Activated naive CD4-positive, alpha-beta T cell treated with anti-CD3 and anti-CD28 coated beads, Interleukin-2, amount 10 ng/mL, durations not matched to agents 7 days and 5 days (primary cell): ENCODE measurements at regions not wholly inside any gene's neighbourhood (a gene's known extent, or its start where the extent isn't known, plus 50 kb on each side); places are given as distances from the start of the nearest gene placed in this dataset.

Experiments used
- CTCF ChIA-PET: fragments of 350-600 bp; sonication (Branson Sonifier 250); formaldehyde crosslinking; loops from one replicate; lab custom pipeline; 2021; ENCODE audit warnings: antibody characterized with exemption; lab: Charles Lee
- DNase-seq: peaks from one replicate; pipeline ENCODE4 v3.0.0-alpha.2; 2020
- H3K27ac Mint-ChIP-seq: one replicate; pipeline ENCODE4 v1.8.0; 2021; ENCODE audit warnings: mild to moderate bottlenecking, moderate library complexity, mixed read lengths
- H3K27me3 Mint-ChIP-seq: one replicate; pipeline ENCODE4 v1.8.0; 2021; ENCODE audit warnings: mild to moderate bottlenecking, mixed read lengths
- H3K36me3 Mint-ChIP-seq: one replicate; pipeline ENCODE4 v1.8.0; 2021; ENCODE audit warnings: mixed read lengths
- H3K4me1 Mint-ChIP-seq: one replicate; pipeline ENCODE4 v1.8.0; 2021; ENCODE audit warnings: mixed read lengths
- H3K4me3 Mint-ChIP-seq: one replicate; pipeline ENCODE4 v1.8.0; 2021; ENCODE audit warnings: mild to moderate bottlenecking, moderate library complexity, mixed read lengths
- H3K9me3 Mint-ChIP-seq: one replicate; pipeline ENCODE4 v1.8.0; 2021; ENCODE audit warnings: mixed read lengths

GRCh38 chr2:205937211-205937610 lies 148.8 kb downstream of the INO80D start:
- H3K27ac Mint-ChIP-seq = no peak overlapping the region
- no peaks in the 10 kb centered on the region for H3K9me3 Mint-ChIP-seq
- no peak overlapping the region for H3K4me3 Mint-ChIP-seq
- no peak for DNase-seq
- no peaks in the 10 kb centered on the region for H3K36me3 Mint-ChIP-seq
- CTCF ChIA-PET = interaction anchor here (1.5 kb wide), 1 partner anchor 8 kb away, joined by 4 read pairs; no protein-coding TSS in a partner anchor
- H3K27me3 Mint-ChIP-seq = peaks cover 7% of the 10 kb centered on the region
- H3K4me1 Mint-ChIP-seq = no peaks in the 10 kb centered on the region

GRCh38 chr2:205936446-205936845 lies 149.5 kb downstream of the INO80D start:
- DNase-seq = no peak
- Mint-ChIP-seq H3K36me3 (no peaks in the 10 kb centered on the region), H3K27ac (no peak overlapping the region), H3K27me3 (peaks cover 7% of the 10 kb centered on the region), H3K9me3 (no peaks in the 10 kb centered on the region), H3K4me3 (no peak overlapping the region), H3K4me1 (no peaks in the 10 kb centered on the region)
- CTCF ChIA-PET = interaction anchor here (1.3 to 1.5 kb wide), 3 partner anchors 9 to 11 kb away, joined by 3 to 6 read pairs (median 4); no protein-coding TSS in a partner anchor

- Mint-ChIP-seq H3K27me3 (peaks cover 7% of the 10 kb centered on the region), H3K27ac (no peak overlapping the region), H3K36me3 (no peaks in the 10 kb centered on the region), H3K4me1 (no peaks in the 10 kb centered on the region), H3K9me3 (no peaks in the 10 kb centered on the region), H3K4me3 (no peak overlapping the region)
- CTCF ChIA-PET = interaction anchor here (1.0 kb wide), 1 partner anchor 8 kb away, joined by 4 read pairs; no protein-coding TSS in a partner anchor
- no peak for DNase-seq
Observed at GRCh38 chr2:205934443-205934842, 151.5 kb downstream of the INO80D start.

GRCh38 chr2:205932861-205933260 lies 153.1 kb downstream of the INO80D start:
- no peaks in the 10 kb centered on the region for H3K36me3 Mint-ChIP-seq
- H3K27me3 Mint-ChIP-seq = peaks cover 12% of the 10 kb centered on the region
- no peak overlapping the region for H3K4me3 Mint-ChIP-seq
- CTCF ChIA-PET = interaction anchor here (0.7 kb wide), 1 partner anchor 823 kb away, joined by 3 read pairs; no protein-coding TSS in a partner anchor
- DNase-seq = no peak
- no peaks in the 10 kb centered on the region for H3K9me3 Mint-ChIP-seq
- H3K4me1 Mint-ChIP-seq = no peaks in the 10 kb centered on the region
- no peak overlapping the region for H3K27ac Mint-ChIP-seq

GRCh38 chr2:205931388-205931787 lies 154.6 kb downstream of the INO80D start:
- Mint-ChIP-seq H3K27ac (no peak overlapping the region), H3K36me3 (no peaks in the 10 kb centered on the region), H3K4me3 (no peak overlapping the region), H3K4me1 (peaks cover 2% of the 10 kb centered on the region), H3K27me3 (peaks cover 22% of the 10 kb centered on the region), H3K9me3 (no peaks in the 10 kb centered on the region)
- CTCF ChIA-PET = interaction anchor here (1.1 kb wide), 1 partner anchor 252 kb away, joined by 3 read pairs; no protein-coding TSS in a partner anchor
- DNase-seq = no peak

- no peak overlapping the region for H3K4me3 Mint-ChIP-seq
- no peaks in the 10 kb centered on the region for H3K9me3 Mint-ChIP-seq
- no peak for DNase-seq
- CTCF ChIA-PET = interaction anchor here (1.1 to 2.1 kb wide), 2 partner anchors 18 to 251 kb away, joined by 3 to 7 read pairs; no protein-coding TSS in a partner anchor
- peaks cover 33% of the 10 kb centered on the region for H3K27me3 Mint-ChIP-seq
- peaks cover 6% of the 10 kb centered on the region for H3K4me1 Mint-ChIP-seq
- no peak overlapping the region for H3K27ac Mint-ChIP-seq
- H3K36me3 Mint-ChIP-seq = no peaks in the 10 kb centered on the region
Observed at GRCh38 chr2:205930209-205930608, 155.8 kb downstream of the INO80D start.

GRCh38 chr2:205929246-205929942 lies 156.6 kb downstream of the INO80D start:
- no peaks in the 10 kb centered on the region for H3K36me3 Mint-ChIP-seq
- no peak overlapping the region for H3K4me3 Mint-ChIP-seq
- peaks cover 42% of the 10 kb centered on the region for H3K27me3 Mint-ChIP-seq
- CTCF ChIA-PET = interaction anchor here (0.9 to 2.1 kb wide), 2 partner anchors 9 to 19 kb away, joined by 3 to 7 read pairs; no protein-coding TSS in a partner anchor
- no peaks in the 10 kb centered on the region for H3K9me3 Mint-ChIP-seq
- peaks cover 6% of the 10 kb centered on the region for H3K4me1 Mint-ChIP-seq
- no peak overlapping the region for H3K27ac Mint-ChIP-seq
- DNase-seq = no peak

GRCh38 chr2:205925373-205926337 lies 160.3 kb downstream of the INO80D start:
- CTCF ChIA-PET = interaction anchor here (0.6 to 2.1 kb wide), 22 partner anchors 9 to 608 kb away, joined by 3 to 11 read pairs (median 4); no protein-coding TSS in a partner anchor
- no peaks in the 10 kb centered on the region for H3K9me3 Mint-ChIP-seq
- H3K27ac Mint-ChIP-seq = no peak overlapping the region
- no peaks in the 10 kb centered on the region for H3K36me3 Mint-ChIP-seq
- DNase-seq = peak; percentile 78
- H3K4me3 Mint-ChIP-seq = no peak overlapping the region
- peaks cover 71% of the 10 kb centered on the region for H3K27me3 Mint-ChIP-seq
- peaks cover 6% of the 10 kb centered on the region for H3K4me1 Mint-ChIP-seq

GRCh38 chr2:205924676-205925075 lies 161.3 kb downstream of the INO80D start:
- H3K27me3 Mint-ChIP-seq = peaks cover 65% of the 10 kb centered on the region
- CTCF ChIA-PET = interaction anchor here (0.8 to 2.1 kb wide), 6 partner anchors 11 to 218 kb away, joined by 3 to 11 read pairs (median 7); no protein-coding TSS in a partner anchor
- no peak for DNase-seq
- H3K36me3 Mint-ChIP-seq = no peaks in the 10 kb centered on the region
- no peak overlapping the region for H3K4me3 Mint-ChIP-seq
- no peak overlapping the region for H3K27ac Mint-ChIP-seq
- H3K9me3 Mint-ChIP-seq = no peaks in the 10 kb centered on the region
- H3K4me1 Mint-ChIP-seq = peaks cover 6% of the 10 kb centered on the region

GRCh38 chr2:205915130-205915524 lies 170.8 kb downstream of the INO80D start:
- no peaks in the 10 kb centered on the region for H3K9me3 Mint-ChIP-seq
- no peaks in the 10 kb centered on the region for H3K4me1 Mint-ChIP-seq
- no peak for DNase-seq
- no peak overlapping the region for H3K27ac Mint-ChIP-seq
- CTCF ChIA-PET = no interaction called here
- peaks cover 19% of the 10 kb centered on the region for H3K27me3 Mint-ChIP-seq
- no peaks in the 10 kb centered on the region for H3K36me3 Mint-ChIP-seq
- H3K4me3 Mint-ChIP-seq = no peak overlapping the region

- no peak overlapping the region for H3K4me3 Mint-ChIP-seq
- DNase-seq = no peak
- no peaks in the 10 kb centered on the region for H3K9me3 Mint-ChIP-seq
- CTCF ChIA-PET = no interaction called here
- no peaks in the 10 kb centered on the region for H3K4me1 Mint-ChIP-seq
- H3K36me3 Mint-ChIP-seq = no peaks in the 10 kb centered on the region
- H3K27ac Mint-ChIP-seq = no peak overlapping the region
- H3K27me3 Mint-ChIP-seq = peaks cover 23% of the 10 kb centered on the region
Observed at GRCh38 chr2:205914213-205915129, 171.5 kb downstream of the INO80D start.

GRCh38 chr2:205913668-205914067 lies 172.3 kb downstream of the INO80D start:
- H3K27ac Mint-ChIP-seq = no peak overlapping the region
- no peaks in the 10 kb centered on the region for H3K9me3 Mint-ChIP-seq
- no peak for DNase-seq
- H3K4me1 Mint-ChIP-seq = no peaks in the 10 kb centered on the region
- H3K4me3 Mint-ChIP-seq = no peak overlapping the region
- H3K27me3 Mint-ChIP-seq = peaks cover 20% of the 10 kb centered on the region
- CTCF ChIA-PET = interaction anchor here (0.6 kb wide), 1 partner anchor 32 kb away, joined by 3 read pairs; no protein-coding TSS in a partner anchor
- H3K36me3 Mint-ChIP-seq = no peaks in the 10 kb centered on the region

- Mint-ChIP-seq H3K27me3 (peaks cover 18% of the 10 kb centered on the region), H3K36me3 (no peaks in the 10 kb centered on the region), H3K27ac (no peak overlapping the region), H3K9me3 (no peaks in the 10 kb centered on the region), H3K4me1 (no peaks in the 10 kb centered on the region), H3K4me3 (no peak overlapping the region)
- CTCF ChIA-PET = no interaction called here
- no peak for DNase-seq
Observed at GRCh38 chr2:205911306-205911705, 174.7 kb downstream of the INO80D start.
